OCI-M2 (cell line): ENCODE measurements at regions not wholly inside any gene's neighbourhood (a gene's known extent, or its start where the extent isn't known, plus 50 kb on each side); places are given as distances from the start of the nearest gene placed in this dataset.

Experiments
- DNase-seq: peaks from one replicate; lab custom pipeline; 2025; ENCODE audit not compliant: unreplicated experiment; lab: John Stamatoyannopoulos, UW

GRCh38 chr3:109532257-109533216, 195.2 kb upstream of the DPPA4 start:
- DNase-seq, result peak; percentile 17

GRCh38 chr3:109545746-109546145, 208.4 kb upstream of the DPPA4 start:
- DNase-seq, result no peak

DNA sequence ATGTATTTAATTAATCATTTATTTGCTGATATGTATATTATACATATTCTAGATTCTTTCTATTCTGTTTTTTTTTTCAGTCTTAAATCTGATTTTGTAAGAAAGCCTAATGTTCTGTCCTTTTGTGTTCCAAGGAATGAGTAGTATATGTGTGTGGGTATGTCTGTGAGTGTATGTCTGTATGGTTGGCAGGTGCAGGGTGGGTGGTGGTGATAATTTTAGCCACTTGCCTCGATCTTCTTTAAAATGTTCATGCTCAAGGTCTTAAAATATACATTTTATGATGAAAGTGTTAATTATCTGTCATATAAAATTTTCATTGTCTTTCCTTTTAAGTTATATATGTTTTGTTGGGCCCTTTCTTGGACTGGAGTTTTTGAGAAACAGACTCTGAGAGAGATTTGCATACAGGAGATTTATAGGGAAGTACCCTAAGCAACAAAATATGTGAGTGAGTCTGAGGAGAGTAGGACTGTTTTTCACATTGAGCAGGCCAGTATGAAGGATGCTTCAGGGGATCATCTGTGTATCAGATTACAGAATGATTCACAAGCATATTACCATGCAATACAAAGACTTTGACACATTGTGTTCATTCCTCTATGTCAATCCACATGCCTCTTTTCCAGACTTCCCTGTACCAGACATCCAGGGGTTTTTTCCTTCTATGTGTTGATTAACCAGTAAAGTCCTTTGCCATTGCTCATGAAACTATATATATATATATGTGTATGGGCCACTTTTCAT, 211.0 kb upstream of the DPPA4 start:
- DNase-seq, result no peak

- no peak for DNase-seq
Measured at GRCh38 chr3:109553591-109554371, 216.4 kb upstream of the DPPA4 start.

- DNase-seq, result no peak
Measured at GRCh38 chr3:109559389-109559788, 222.0 kb upstream of the DPPA4 start.

DNA sequence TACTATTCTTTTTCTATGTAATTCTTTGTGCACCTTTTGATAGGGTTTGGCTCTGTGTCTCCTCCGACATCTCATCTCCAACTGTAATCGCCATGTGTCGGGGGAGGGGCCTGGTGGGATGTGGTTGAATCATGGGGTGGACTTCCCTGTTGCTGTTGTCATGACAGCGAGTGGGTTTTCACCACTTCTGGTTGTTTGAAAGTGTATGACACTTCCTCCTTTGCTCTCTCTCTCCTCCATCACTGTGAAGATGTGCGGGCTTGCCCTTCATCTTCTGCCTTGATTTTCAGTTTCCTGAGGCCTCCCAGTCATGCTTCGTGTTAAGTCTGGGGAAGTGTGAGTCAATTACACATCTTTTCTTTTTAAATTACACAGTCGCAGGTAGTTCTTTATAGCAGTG, 225.8 kb upstream of the DPPA4 start:
- DNase-seq, result no peak

GRCh38 chr3:109569135-109569846, 231.9 kb upstream of the DPPA4 start:
- DNase-seq, result no peak

- no peak for DNase-seq
Measured at GRCh38 chr3:109570408-109570807, 233.1 kb upstream of the DPPA4 start.

DNA sequence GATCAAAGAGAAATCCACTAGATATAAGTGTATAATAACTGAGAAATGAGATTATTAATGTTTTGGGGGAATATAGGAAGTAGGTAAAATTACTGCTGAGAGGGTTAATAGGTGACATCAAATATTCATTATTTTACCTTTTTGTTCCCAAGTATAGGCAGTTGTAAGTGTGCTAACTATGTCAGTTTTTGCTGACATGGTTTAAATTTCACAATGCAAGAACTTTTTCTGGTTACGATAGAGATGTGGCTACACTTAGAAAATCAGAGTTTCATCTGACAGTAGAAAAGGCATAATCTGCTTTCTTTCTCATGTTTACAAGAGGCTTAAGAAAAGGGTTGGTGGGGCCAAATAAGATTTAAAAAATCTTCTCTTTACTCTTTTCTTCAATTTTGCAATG, 235.0 kb upstream of the DPPA4 start:
- DNase-seq, result no peak

DNA sequence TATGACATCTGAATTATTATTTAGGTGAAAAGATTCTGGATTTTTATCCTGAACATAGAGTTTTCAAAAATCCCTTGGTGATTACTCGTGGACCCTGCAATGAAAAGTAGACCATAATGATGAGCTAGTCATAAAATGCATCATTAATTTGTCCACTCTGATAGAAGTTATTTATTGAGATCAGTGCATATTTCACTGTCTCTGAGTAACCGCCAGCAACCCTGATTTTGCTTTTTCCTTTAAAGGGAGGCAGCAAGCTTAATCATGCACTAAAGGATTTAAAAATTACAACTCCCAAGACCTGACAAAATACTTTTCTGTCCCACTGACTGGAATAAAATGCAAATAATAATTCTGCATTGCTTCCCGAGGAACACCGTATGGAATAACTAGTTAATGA, 259.6 kb upstream of the DPPA4 start:
- no peak for DNase-seq

DNA sequence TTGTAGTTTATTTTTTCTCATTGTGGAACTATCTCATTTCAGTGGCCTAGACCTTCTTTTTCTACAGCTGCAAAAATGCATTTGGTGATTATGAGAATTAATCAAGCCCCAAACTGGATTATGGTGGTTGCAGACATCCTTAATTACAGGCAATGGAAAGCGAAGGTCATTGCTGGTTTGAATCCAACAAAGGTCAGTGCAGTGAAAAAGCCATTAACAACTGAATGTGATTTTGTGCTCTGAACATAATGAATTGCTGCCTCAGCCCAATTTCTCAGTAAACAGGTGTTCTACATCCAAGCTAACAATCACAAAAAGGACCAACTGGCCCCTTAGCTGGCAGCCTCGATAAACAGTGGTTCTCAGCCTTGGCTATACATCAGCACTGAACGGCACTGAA, 260.1 kb upstream of the DPPA4 start:
- no peak for DNase-seq

DNA sequence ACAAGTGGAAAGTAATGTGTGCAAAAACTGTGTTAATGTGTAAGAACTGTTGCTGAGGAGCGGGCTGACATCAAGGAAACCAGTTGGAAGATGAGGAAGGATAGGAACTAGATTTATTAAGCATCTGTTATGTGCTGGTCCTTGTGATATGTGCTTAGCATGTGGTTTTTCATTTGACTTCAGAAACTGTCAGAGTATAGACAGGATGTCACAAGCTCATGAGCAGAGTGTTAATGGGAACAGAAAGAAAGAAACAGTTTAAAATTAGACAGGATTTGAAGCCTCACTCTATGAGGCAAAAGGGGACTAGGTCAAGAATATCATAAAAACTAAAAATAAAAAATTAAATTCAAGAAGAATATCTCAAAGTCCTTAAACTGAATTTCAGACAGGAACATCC, 270.6 kb upstream of the DPPA4 start:
- DNase-seq, result no peak

- DNase-seq, result no peak
Measured at GRCh38 chr3:109608574-109608973, 271.2 kb upstream of the DPPA4 start.

DNA sequence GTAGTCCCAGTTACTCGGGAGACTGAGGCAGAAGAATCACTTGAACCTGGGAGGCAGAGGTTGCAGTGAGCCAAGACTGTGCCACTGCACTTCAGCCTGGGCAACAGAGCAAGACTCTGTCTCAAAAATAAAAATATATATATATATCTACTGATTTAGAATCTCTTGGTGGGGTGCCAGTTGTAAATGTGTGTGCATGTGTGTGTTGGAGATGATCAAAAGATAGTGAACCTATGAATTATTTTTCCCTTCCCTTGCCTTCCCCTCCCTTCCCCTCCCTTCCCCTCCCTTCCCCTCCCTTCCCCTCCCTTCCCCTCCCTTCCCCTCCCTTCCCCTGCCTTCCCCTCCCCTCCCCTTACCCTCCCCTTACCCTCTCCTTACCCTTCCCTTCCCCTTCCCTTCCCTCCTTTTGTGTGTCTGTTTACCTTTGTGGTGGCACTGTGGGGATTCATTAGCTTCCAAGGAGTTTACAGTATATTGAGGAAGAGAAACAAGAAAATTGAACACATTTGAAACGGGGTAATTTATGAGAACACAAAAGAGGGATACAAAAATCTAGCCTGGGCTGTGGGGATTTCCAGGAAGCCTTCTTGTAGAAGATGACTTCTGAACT, 281.5 kb upstream of the DPPA4 start:
- DNase-seq, result no peak

DNA sequence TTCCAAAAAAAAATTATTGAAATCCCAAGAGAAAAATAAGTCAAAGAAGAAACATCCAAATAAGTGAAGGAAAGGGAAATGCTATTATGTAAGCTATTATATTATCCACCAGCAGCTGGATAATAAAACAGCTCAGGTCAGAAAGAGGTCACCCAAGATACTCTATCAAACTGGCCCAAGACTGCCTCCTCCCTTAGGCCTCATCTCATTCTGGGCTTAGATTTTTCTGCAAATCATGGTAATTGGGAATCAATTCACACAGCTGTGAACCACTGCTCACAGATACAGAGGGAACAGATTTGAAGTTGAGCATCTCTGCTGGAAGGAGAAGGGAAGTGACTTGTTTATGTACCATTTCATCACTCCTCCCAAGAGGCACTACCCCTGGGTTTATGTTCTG, 294.6 kb upstream of the DPPA4 start:
- no peak for DNase-seq

DNA sequence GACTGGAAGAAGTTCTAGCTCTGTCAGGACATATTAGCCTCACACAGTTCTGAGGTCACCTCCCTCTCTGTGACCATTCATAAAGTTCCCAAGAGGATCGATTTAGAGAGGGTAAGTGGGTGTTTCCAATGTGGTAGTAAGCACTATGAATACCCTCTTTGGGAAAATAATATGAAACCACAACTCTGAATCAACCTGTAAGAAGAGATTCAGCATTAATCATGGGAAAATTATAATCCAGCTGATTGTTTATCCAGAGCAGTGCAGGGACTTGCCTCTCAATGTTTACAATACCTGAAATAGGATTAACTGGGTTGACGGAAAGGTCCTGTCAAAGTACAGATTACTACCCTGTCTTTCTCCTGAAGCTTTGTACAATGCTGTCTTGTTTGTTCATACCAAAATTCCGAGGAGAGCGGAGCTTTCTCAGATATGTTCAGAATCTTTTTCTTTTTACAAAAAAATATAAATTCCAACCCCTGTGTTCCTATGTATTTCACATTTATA, 302.9 kb upstream of the DPPA4 start:
- no peak for DNase-seq

DNA sequence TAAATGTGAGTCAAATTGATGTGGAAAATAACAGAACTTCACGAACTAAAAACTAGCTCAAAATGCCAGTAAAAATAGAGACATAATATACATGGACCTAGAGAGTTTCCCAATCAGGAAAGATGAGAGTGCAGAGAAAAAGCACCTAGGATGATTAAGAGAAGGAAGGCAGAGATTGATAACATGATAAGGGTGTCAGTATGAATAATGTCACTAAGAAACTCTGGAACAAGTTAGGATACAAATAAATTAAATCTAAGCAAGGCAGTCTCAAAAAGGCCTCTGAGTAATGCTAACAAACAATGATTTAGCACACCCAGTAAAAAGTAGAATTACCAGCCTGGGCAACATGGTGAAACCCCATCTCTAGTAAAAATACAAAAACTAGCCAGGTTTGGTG, 304.7 kb upstream of the DPPA4 start:
- DNase-seq, result no peak

DNA sequence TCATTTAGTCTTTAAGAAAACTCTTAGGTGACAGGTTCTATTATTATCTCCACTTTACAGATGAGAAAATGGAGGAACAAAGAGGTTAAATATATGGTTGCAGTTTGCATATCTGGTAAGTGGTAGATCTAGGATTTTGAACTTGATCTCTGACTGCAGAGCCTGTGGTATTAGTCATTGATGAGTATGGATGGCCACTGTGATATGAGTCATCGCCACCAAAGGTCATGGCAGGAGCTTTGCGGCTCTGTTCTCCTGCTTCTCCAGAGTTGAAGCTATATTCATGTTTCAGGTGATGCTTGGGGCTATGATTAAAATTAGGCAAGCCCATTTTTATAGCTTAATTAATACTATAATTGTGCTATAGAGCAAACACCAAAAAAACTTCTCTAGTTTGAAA, 306.2 kb upstream of the DPPA4 start:
- DNase-seq, result no peak

GRCh38 chr3:109644332-109644731, 307.0 kb upstream of the DPPA4 start:
- DNase-seq, result no peak

- no peak for DNase-seq
Measured at GRCh38 chr3:109644746-109645145, 307.4 kb upstream of the DPPA4 start.
